HG03060 (cell line): ENCODE measurements at regions not wholly inside any gene's neighbourhood (a gene's known extent, or its start where the extent isn't known, plus 50 kb on each side); places are given as distances from the start of the nearest gene placed in this dataset.

Experiments used
- ATAC-seq: cut with Tn5 transposase; IDR thresholded peaks from one replicate; pipeline ENCODE4 v1.9.1; 2021; ENCODE audit warnings: low read depth, moderate number of reproducible peaks; ENCODE audit not compliant: unreplicated experiment

GRCh38 chr2:120681696-120682288 lies 53.9 kb upstream of the GLI2 start:
- ATAC-seq, result no peak

DNA sequence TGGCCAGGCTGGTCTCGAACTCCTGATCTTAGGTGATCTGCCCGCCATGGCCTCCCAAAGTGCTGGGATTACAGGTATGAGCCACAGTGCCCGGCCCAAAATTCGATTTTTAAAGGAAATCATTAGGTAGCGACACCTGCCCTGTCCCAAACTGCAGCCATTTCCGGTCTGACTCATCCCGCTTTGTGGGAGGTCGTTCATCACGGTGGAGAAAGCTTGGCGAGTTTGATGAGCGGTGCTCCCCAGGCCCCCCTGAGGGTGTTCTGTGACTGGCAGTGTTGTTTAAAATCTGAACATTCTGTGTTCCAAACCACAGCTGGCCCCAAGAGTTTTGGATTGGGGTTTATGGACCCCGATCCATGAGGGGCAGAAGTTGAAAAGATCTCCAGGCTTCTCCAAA lies 53.0 kb upstream of the GLI2 start:
- ATAC-seq, result no peak

- ATAC-seq, result no peak
Observed at GRCh38 chr2:120683081-120683480, 52.6 kb upstream of the GLI2 start.

GRCh38 chr2:120683701-120684100 lies 52.0 kb upstream of the GLI2 start:
- no peak for ATAC-seq

GRCh38 chr2:120684289-120685065 lies 51.2 kb upstream of the GLI2 start:
- ATAC-seq, result no peak

GRCh38 chr2:120685066-120685973 lies 50.3 kb upstream of the GLI2 start:
- ATAC-seq, result no peak
